Body of pancreas (tissue), 4 donors: ENCODE measurements at regions not wholly inside any gene's neighbourhood (a gene's known extent, or its start where the extent isn't known, plus 50 kb on each side); places are given as distances from the start of the nearest gene placed in this dataset.

Source experiments
- ATAC-seq: fragments of 150-250 bp; one replicate; pipeline ENCODE4 v1.9.1; 2016
- DNase-seq, 4 donors: peaks; one replicate each; pipeline ENCODE4 v3.0.0-alpha.2; 2019
- H3K27ac ChIP-seq, 4 donors: fragments of 200-600 bp; sonication (generic); 1 replicate in 3 of 4; 2 replicates in 1 of 4; pipeline versions ENCODE4 v1.5.1 to v1.6.1; 2016 to 2019; ENCODE audit warnings: mild to moderate bottlenecking in 1 of 4, mixed read lengths in 1 of 4, moderate library complexity in 1 of 4
- H3K27me3 ChIP-seq, 2 donors: fragments of 200-600 bp; sonication (generic); one replicate each; pipeline ENCODE4 v1.6.0; 2016; ENCODE audit warnings: mild to moderate bottlenecking in 1 of 2
- H3K36me3 ChIP-seq, 2 donors: fragments of 200-600 bp; sonication (generic); replicated peaks in 1 of 2; 2 replicates each; pipeline ENCODE4 v1.5.1; 2016; ENCODE audit warnings: low read depth in 2 of 2; ENCODE audit not compliant: insufficient read depth in 1 of 2
- H3K4me1 ChIP-seq: fragments of 200-600 bp; sonication (generic); one replicate; pipeline ENCODE4 v1.6.0; 2016
- H3K4me3 ChIP-seq, 2 donors: fragments of 200-600 bp; sonication (generic); 1 replicate in 1 of 2; 2 replicates in 1 of 2; pipeline ENCODE4 v1.5.1; 2016 to 2019
- H3K9me3 ChIP-seq, 3 donors: fragments of 200-600 bp; sonication (generic); 1 replicate in 2 of 3; 2 replicates in 1 of 3; pipeline ENCODE4 v1.5.1; 2016
- POLR2A ChIP-seq, 3 donors: fragments of 450-650 bp; IDR thresholded peaks; one replicate each; pipeline ENCODE4 v1.6.1; 2016; ENCODE audit warnings: antibody characterized with exemption in 3 of 3, mild to moderate bottlenecking in 2 of 3
- WGBS, 2 donors: methylation state at CpG; one replicate each; pipeline ENCODE4 v1.1.5; 2017; 5-methylcytosine and 5-hydroxymethylcytosine counted together
- intact Hi-C: fragments of 100-400 bp; cut with DNase I; formaldehyde crosslinking; loops from one replicate; pipeline ENCODE4 v1.15.1; 2023
- TF ChIP-seq, protein P1 (sequence below), 7 experiments: fragments of 450-650 bp in 4 of 7; fragments of 200-600 bp in 3 of 7; sonication (generic) in 3 of 7; IDR thresholded peaks; one replicate each; pipeline ENCODE4 v1.5.1; 2016 to 2019; ENCODE audit warnings: antibody characterized with exemption in 7 of 7

DNA sequence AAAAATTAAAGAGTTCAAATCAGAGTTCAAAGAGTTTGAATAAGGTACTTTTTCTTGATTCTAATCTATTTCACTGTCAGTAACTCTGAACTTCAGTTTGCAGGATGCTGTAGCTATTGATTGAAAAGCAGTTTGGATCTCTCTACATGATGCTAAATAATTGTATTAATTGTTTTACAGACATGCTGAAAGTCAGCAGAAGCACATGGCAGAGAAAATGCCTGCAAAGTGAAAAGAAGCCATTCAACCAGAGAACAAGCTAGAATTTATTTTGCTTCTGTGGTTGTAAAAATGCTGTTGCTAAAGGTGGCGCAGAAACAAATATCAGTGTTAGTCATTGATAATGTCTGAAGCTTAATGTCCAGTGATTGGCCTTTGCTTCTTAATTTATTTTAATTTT lies 92.1 kb upstream of the IL12A start:
- no peak for ATAC-seq
- H3K27me3 ChIP-seq: no peaks in the 10 kb centered on the region
- 88 to 96% methylated on average over 1 of the region's 1 CpG for WGBS, 2 donors
- no peak overlapping the region for H3K4me3 ChIP-seq
- no peaks in the 10 kb centered on the region for H3K4me1 ChIP-seq
- no peak for DNase-seq
- intact Hi-C loops: no loop called here
- H3K27ac ChIP-seq: no peak overlapping the region
- no peaks in the 10 kb centered on the region for H3K9me3 ChIP-seq
- no peak for TF ChIP-seq POLR2A (IDR thresholded peaks at IDR 0.05)
- TF ChIP-seq, protein P1, sequence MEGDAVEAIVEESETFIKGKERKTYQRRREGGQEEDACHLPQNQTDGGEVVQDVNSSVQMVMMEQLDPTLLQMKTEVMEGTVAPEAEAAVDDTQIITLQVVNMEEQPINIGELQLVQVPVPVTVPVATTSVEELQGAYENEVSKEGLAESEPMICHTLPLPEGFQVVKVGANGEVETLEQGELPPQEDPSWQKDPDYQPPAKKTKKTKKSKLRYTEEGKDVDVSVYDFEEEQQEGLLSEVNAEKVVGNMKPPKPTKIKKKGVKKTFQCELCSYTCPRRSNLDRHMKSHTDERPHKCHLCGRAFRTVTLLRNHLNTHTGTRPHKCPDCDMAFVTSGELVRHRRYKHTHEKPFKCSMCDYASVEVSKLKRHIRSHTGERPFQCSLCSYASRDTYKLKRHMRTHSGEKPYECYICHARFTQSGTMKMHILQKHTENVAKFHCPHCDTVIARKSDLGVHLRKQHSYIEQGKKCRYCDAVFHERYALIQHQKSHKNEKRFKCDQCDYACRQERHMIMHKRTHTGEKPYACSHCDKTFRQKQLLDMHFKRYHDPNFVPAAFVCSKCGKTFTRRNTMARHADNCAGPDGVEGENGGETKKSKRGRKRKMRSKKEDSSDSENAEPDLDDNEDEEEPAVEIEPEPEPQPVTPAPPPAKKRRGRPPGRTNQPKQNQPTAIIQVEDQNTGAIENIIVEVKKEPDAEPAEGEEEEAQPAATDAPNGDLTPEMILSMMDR (IDR thresholded peaks at IDR 0.05): no peak
- no peaks in the 10 kb centered on the region for H3K36me3 ChIP-seq

DNA sequence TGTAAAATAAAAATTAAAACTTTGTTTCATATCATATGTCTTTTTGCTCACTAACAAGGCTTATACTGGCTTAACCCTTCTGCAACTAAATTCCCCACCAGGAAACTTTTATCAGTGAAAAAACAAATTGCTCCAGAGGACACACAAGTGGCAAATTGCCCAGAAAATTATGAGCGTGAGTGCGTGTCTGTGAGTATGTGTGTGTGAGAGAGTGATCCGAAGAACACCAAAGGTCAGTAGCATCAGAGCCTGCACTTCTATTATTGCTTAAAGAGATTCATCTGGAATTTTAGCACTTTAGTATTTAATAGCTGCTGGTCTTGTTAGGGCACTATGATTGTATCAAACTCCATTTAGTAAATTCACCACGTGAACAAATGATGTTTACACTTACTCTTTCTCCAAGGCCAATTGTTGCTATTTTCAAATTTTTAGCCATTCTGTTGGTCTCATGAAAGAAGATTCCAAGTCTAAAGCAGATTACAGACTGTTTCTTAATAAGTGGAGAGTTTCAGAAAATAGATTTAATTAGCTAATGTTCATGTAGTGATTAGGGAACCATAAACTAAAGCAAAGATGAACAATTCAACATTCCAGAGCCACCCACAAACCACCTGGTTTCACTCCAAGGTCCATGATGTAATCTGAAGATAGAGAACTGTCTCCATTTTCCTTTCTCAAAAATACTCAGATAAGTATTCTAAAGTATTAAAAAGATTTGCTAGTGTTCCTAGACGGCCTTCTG lies 91.1 kb upstream of the IL12A start:
- TF ChIP-seq, protein P1 (IDR thresholded peaks at IDR 0.05): no peak
- no peak for TF ChIP-seq POLR2A (IDR thresholded peaks at IDR 0.05)
- Histone ChIP-seq H3K4me1 (no peaks in the 10 kb centered on the region), H3K9me3 (no peaks in the 10 kb centered on the region), H3K27me3 (no peaks in the 10 kb centered on the region), H3K36me3 (no peaks in the 10 kb centered on the region), H3K27ac (no peak overlapping the region), H3K4me3 (no peak overlapping the region)
- ATAC-seq (no peak), DNase-seq (no peak)
- 26 to 31% methylated on average over 5 of the region's 5 CpGs for WGBS, 2 donors
- intact Hi-C loops: no loop called here

DNA sequence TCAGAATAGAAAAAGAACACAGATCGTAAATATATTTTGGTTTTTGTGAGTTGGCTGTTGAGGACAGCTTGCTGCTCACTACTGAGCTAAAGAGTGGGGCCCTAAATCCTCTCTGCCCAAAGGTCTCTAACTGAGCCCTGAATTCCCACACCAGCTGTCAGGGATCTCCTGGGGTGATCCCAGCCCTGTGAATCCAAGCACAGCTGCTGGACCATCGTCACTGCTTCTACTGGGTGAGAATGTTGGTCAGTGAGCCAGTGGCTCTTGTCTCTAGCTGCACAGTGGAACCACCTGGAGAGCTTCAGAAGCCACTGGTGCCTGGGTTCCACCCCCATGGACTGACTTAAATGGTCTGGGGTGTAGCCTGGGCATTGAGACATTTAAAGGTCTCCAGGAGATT lies 90.5 kb upstream of the IL12A start:
- ATAC-seq (no peak), DNase-seq (no peak)
- H3K27ac ChIP-seq: no peak overlapping the region
- 83 to 88% methylated on average over 2 of the region's 2 CpGs for WGBS, 2 donors
- no peaks in the 10 kb centered on the region for H3K4me1 ChIP-seq
- H3K27me3 ChIP-seq: no peaks in the 10 kb centered on the region
- intact Hi-C loops: no loop called here
- no peaks in the 10 kb centered on the region for H3K36me3 ChIP-seq
- no peak overlapping the region for H3K4me3 ChIP-seq
- TF ChIP-seq, protein P1 (IDR thresholded peaks at IDR 0.05): no peak
- TF ChIP-seq POLR2A (IDR thresholded peaks at IDR 0.05): no peak
- no peaks in the 10 kb centered on the region for H3K9me3 ChIP-seq

DNA sequence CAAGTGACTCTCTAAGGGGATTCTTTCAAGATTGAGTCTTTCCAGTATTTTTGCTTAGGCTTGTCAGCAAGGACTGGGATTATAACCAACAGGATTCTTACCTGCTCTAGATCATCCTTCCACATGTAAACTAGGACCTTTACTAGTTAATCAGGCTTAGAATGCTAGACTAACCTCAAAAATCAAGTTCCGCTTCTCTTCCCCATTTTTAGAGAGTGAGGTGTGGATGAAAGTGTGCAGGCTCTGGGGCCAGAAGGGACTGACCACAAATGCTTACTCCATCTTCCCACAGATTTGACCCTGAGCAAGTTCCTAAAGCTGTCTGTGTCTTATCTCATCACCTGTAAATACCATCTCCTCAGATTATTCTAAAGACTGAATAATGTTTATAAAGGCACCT lies 89.5 kb upstream of the IL12A start:
- Histone ChIP-seq H3K4me3 (no peak overlapping the region), H3K27me3 (no peaks in the 10 kb centered on the region), H3K36me3 (no peaks in the 10 kb centered on the region), H3K4me1 (no peaks in the 10 kb centered on the region), H3K27ac (no peak overlapping the region), H3K9me3 (no peaks in the 10 kb centered on the region)
- no peak for ATAC-seq
- DNase-seq: no peak
- no peak for TF ChIP-seq POLR2A (IDR thresholded peaks at IDR 0.05)
- TF ChIP-seq, protein P1 (IDR thresholded peaks at IDR 0.05): no peak
- WGBS, 2 donors: 68 to 93% methylated on average over 1 of the region's 1 CpG
- intact Hi-C loops: no loop called here
